OCI-LY7 (cell line): ENCODE measurements at regions not wholly inside any gene's neighbourhood (a gene's known extent, or its start where the extent isn't known, plus 50 kb on each side); places are given as distances from the start of the nearest gene placed in this dataset.

Experiments used
- CTCF ChIP-seq: fragments of 200-600 bp; sonication (generic); conservative IDR thresholded peaks from 2 replicates; pipeline ENCODE4 v1.5.1; 2014; ENCODE audit warnings: mild to moderate bottlenecking, antibody characterized with exemption, low read length, moderate library complexity, mixed read lengths
- EZH2phosphoT487 ChIP-seq: fragments of 200-600 bp; sonication (generic); IDR thresholded peaks from 2 replicates; pipeline ENCODE4 v1.6.1; 2018; ENCODE audit warnings: low read depth, borderline replicate concordance, mild to moderate bottlenecking, mixed run types, antibody characterized with exemption, low read length, moderate library complexity, mixed read lengths

- no peak for TF ChIP-seq CTCF
- TF ChIP-seq EZH2phosphoT487: no peak
These were observed 408.7 kb downstream of the TLE4 start for GRCh38 chr9:79980432-79980831.
